Breast epithelium (tissue), 3 donors: ENCODE measurements at regions not wholly inside any gene's neighbourhood (a gene's known extent, or its start where the extent isn't known, plus 50 kb on each side); places are given as distances from the start of the nearest gene placed in this dataset.

Experiments
- POLR2A ChIP-seq: fragments of 450-650 bp; IDR thresholded peaks from one replicate; pipeline ENCODE4 v1.6.1; 2016; ENCODE audit warnings: antibody characterized with exemption, mild to moderate bottlenecking, moderate library complexity
- POLR2AphosphoS5 ChIP-seq, 3 donors: sonication (generic); formaldehyde crosslinking; IDR thresholded peaks; one replicate each; pipeline ENCODE4 v1.6.1; 2017; ENCODE audit warnings: antibody characterized with exemption in 3 of 3
- TF ChIP-seq, protein P1 (sequence below), 3 donors: fragments of 450-650 bp; IDR thresholded peaks; one replicate each; pipeline ENCODE4 v1.5.1; 2016 to 2017; ENCODE audit warnings: antibody characterized with exemption in 3 of 3, mild to moderate bottlenecking in 3 of 3, moderate library complexity in 3 of 3

DNA sequence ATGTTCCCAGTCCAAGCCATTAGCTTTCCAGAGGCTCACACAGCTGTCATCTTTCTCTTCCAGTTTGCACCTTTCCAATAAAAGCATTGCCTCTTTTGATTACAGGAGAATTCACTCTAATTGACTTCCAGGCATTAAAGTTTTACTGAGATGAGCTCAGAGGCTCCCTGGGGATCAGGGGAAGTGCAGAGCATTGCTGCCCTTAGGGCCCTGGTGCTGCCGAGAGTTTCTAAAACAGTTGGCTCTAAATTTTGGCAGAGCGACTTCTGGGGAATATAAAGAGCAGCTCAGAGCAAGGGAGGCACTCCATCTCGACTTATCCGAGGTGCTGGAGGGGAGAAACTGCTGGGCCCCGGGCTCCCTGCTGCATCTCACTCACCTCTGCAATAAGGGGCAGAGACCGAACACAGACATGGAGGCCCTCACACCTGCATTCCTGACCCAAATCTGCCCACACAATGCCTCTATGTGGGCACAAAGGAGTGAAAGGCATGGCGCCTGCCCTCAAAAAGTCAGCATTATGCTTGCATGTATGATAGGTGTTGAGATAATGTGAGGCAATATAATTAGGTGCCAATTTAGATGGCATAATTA lies 61.7 kb downstream of the SCN11A start:
- TF ChIP-seq, protein P1, sequence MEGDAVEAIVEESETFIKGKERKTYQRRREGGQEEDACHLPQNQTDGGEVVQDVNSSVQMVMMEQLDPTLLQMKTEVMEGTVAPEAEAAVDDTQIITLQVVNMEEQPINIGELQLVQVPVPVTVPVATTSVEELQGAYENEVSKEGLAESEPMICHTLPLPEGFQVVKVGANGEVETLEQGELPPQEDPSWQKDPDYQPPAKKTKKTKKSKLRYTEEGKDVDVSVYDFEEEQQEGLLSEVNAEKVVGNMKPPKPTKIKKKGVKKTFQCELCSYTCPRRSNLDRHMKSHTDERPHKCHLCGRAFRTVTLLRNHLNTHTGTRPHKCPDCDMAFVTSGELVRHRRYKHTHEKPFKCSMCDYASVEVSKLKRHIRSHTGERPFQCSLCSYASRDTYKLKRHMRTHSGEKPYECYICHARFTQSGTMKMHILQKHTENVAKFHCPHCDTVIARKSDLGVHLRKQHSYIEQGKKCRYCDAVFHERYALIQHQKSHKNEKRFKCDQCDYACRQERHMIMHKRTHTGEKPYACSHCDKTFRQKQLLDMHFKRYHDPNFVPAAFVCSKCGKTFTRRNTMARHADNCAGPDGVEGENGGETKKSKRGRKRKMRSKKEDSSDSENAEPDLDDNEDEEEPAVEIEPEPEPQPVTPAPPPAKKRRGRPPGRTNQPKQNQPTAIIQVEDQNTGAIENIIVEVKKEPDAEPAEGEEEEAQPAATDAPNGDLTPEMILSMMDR (IDR thresholded peaks at IDR 0.05): no peak
- TF ChIP-seq POLR2AphosphoS5 (IDR thresholded peaks at IDR 0.05) (no peak), POLR2A (no peak)
